ENCODE measurements at regions not wholly inside any gene's neighbourhood (a gene's known extent, or its start where the extent isn't known, plus 50 kb on each side); places are given as distances from the start of the nearest gene placed in this dataset.

DNA sequence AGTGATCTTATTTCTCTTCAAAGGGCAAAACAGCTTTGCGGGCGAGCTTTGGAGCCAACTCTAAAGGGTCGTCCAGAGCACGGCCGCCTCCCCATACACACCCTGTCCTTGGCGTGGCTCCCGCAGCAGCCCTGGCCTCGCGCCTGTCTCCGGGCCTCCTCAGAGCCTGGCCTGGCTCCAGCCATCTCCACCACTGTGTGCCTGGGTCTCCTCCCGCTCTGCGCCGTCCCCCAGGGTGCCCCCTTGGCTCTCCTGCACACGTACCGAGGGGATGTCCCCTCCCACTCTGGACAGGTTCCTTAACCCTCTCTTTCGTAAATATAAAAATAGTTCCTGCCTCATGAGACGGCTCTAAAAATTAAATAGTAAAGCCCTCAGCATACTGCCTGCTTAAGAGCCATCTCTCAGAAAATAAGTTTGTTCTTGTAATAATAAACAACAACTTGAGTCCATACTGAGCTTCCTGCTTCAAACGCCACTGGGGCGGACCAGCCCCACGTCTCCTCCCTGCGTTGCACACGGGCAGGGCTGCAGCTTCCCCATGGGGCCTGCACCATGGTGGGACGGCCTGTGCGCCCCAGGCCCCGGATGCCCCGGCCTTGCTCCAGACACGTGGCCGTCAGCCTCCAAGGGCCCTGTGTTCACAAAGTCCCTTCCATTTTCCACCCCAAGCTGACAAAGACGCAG, 226.2 kb downstream of the TTLL2 start:
- Histone ChIP-seq H3K27ac (ENCODE audit: poor library complexity, severe bottlenecking) (no peak overlapping the region), H3K36me3 (ENCODE audit: low read depth) (no peaks in the 10 kb centered on the region), H3K4me1 (ENCODE audit: insufficient read depth, poor library complexity, severe bottlenecking) (no peaks in the 10 kb centered on the region), H3K4me3 (ENCODE audit: severe bottlenecking) (no peak overlapping the region), H3K27me3 (ENCODE audit: insufficient read depth, poor library complexity, severe bottlenecking) (no peaks in the 10 kb centered on the region), H3K9me3 (ENCODE audit: severe bottlenecking) (no peaks in the 10 kb centered on the region)
- TF ChIP-seq, protein P1, sequence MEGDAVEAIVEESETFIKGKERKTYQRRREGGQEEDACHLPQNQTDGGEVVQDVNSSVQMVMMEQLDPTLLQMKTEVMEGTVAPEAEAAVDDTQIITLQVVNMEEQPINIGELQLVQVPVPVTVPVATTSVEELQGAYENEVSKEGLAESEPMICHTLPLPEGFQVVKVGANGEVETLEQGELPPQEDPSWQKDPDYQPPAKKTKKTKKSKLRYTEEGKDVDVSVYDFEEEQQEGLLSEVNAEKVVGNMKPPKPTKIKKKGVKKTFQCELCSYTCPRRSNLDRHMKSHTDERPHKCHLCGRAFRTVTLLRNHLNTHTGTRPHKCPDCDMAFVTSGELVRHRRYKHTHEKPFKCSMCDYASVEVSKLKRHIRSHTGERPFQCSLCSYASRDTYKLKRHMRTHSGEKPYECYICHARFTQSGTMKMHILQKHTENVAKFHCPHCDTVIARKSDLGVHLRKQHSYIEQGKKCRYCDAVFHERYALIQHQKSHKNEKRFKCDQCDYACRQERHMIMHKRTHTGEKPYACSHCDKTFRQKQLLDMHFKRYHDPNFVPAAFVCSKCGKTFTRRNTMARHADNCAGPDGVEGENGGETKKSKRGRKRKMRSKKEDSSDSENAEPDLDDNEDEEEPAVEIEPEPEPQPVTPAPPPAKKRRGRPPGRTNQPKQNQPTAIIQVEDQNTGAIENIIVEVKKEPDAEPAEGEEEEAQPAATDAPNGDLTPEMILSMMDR (IDR thresholded peaks at IDR 0.05; ENCODE audit: poor library complexity, severe bottlenecking), result no peak
- DNase-seq (ENCODE audit: low spot score), result no peak
- ATAC-seq (ENCODE audit: low read depth), result no peak

DNA sequence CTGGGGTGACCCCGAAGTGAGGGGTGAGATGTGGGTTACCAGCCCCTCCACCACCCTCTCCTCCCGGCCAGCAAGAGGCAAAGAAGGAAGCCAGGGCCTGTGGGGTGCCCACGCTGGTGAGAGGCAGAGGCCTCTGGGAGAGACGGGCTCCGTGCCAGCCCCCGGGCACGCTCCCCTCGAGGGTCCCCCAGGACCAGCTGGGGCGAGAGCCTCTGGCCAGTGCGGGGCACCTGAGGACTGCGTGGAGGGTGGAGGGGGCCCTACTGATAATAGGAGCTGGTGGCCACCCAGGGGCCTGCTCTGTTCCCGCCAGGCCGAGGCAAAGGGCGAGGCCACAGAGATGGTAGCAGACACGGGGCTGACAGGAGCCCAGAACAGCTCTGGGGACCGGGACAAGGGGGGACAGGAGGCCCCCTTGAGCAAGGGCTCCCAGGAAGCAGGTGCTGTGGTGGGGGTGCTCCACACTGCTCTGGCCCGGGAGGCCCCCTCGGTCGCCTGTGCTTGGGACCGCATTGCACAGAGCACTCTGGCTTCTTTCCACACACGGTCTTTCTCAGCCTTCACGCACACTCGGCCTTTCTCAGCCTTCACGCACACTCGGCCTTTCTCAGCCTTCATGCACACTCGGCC, 226.9 kb downstream of the TTLL2 start:
- H3K4me3 ChIP-seq (ENCODE audit: severe bottlenecking), result no peak overlapping the region
- H3K27ac ChIP-seq (ENCODE audit: poor library complexity, severe bottlenecking), result no peak overlapping the region
- H3K27me3 ChIP-seq (ENCODE audit: insufficient read depth, poor library complexity, severe bottlenecking), result no peaks in the 10 kb centered on the region
- H3K36me3 ChIP-seq (ENCODE audit: low read depth), result no peaks in the 10 kb centered on the region
- DNase-seq (ENCODE audit: low spot score), result no peak
- ATAC-seq (ENCODE audit: low read depth), result no peak
- H3K9me3 ChIP-seq (ENCODE audit: severe bottlenecking), result no peaks in the 10 kb centered on the region
- TF ChIP-seq, protein P1 (IDR thresholded peaks at IDR 0.05; ENCODE audit: poor library complexity, severe bottlenecking), result no peak
- H3K4me1 ChIP-seq (ENCODE audit: insufficient read depth, poor library complexity, severe bottlenecking), result no peaks in the 10 kb centered on the region

DNA sequence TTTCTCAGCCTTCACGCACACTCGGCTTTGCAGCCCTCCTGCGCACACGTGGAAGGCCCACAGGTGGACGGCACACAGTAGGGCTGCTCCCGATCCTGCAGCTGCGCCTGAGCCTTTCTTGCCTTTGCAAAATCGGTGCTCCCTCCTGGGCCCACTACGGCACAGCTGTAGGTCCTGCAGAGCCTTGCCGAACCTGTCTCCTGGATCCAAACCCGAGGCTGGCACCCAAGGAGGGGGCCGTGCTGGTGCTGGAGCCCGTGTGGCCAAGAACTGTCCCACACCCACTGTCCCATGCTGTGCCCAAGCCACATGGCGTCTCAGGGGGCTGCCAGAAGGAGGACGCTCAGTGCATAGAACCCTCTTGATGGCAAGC, 227.4 kb downstream of the TTLL2 start:
- Histone ChIP-seq H3K27ac (ENCODE audit: poor library complexity, severe bottlenecking) (no peak overlapping the region), H3K27me3 (ENCODE audit: insufficient read depth, poor library complexity, severe bottlenecking) (no peaks in the 10 kb centered on the region), H3K4me1 (ENCODE audit: insufficient read depth, poor library complexity, severe bottlenecking) (no peaks in the 10 kb centered on the region), H3K9me3 (ENCODE audit: severe bottlenecking) (no peaks in the 10 kb centered on the region), H3K36me3 (ENCODE audit: low read depth) (no peaks in the 10 kb centered on the region), H3K4me3 (ENCODE audit: severe bottlenecking) (no peak overlapping the region)
- DNase-seq (ENCODE audit: low spot score), result no peak
- TF ChIP-seq, protein P1 (IDR thresholded peaks at IDR 0.05; ENCODE audit: poor library complexity, severe bottlenecking), result no peak
- no peak for ATAC-seq (ENCODE audit: low read depth)

DNA sequence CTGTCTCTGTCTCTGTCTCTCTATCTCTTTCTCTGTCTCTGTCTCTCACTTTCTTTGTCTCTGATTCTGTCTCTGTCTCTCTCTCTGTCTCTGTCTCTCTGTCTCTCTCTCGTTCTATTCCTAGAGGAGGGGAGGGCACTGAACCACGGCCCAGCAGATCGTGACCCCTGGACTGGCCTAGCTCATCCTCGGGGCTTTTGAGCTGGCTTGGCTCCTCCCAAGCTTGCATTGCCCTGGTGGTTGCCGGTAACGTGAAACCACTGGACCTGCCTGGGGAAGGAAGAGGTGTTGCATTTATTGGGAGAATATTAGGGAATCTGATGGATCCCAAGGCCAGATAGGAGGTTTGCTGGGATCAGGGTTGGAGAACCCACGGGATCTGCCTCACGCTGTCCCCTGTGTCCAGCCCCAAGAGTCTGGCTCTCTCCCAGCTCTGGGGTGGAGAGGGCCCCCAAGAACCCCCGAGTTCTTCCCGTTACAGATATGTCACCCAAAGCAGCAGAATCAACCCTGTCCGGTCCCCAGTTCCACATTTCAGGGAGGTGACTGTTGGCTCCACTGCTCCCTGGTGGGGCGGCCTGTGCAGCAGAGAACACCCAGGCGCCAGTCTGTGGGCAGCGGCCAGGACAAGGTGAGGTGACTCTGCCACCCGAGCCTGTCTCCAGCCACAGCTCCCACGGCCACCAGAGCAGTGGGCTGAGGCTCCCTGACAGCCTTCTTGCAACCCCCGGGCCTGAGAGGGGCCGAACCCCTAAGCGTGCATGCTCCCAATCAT, 228.3 kb downstream of the TTLL2 start:
- no peaks in the 10 kb centered on the region for H3K27me3 ChIP-seq (ENCODE audit: insufficient read depth, poor library complexity, severe bottlenecking)
- no peaks in the 10 kb centered on the region for H3K4me1 ChIP-seq (ENCODE audit: insufficient read depth, poor library complexity, severe bottlenecking)
- no peak overlapping the region for H3K4me3 ChIP-seq (ENCODE audit: severe bottlenecking)
- ATAC-seq (ENCODE audit: low read depth), result no peak
- H3K9me3 ChIP-seq (ENCODE audit: severe bottlenecking), result no peaks in the 10 kb centered on the region
- TF ChIP-seq, protein P1 (IDR thresholded peaks at IDR 0.05; ENCODE audit: poor library complexity, severe bottlenecking), result no peak
- DNase-seq (ENCODE audit: low spot score), result no peak
- no peaks in the 10 kb centered on the region for H3K36me3 ChIP-seq (ENCODE audit: low read depth)
- H3K27ac ChIP-seq (ENCODE audit: poor library complexity, severe bottlenecking), result no peak overlapping the region

Measured in RWPE2 (cell line).